ENCODE measurements at regions not wholly inside any gene's neighbourhood (a gene's known extent, or its start where the extent isn't known, plus 50 kb on each side); places are given as distances from the start of the nearest gene placed in this dataset.

GRCh38 chr4:57403591-57403990 is 293.4 kb upstream of the IGFBP7 start:
- Histone ChIP-seq H4K20me1 (ENCODE audit: insufficient read depth) (no peaks in the 10 kb centered on the region), H3K27me3 (ENCODE audit: insufficient read depth) (no peaks in the 10 kb centered on the region), H3K4me1 (ENCODE audit: control insufficient read depth in 1 of 2, insufficient read depth in 2 of 2, low read depth in 1 of 2, low read length in 1 of 2) (peaks cover 0 to 6% of the 10 kb centered on the region in 2 experiments; a peak in 2 of 4 replicates), H3K79me2 (ENCODE audit: insufficient read depth) (no peaks in the 10 kb centered on the region), H3K9ac (no peak overlapping the region), H3K4me3 (ENCODE audit: low read depth in 2 of 2, low read length in 1 of 2) (no peak overlapping the region), H3F3A (replicated peaks; ENCODE audit: insufficient read depth) (no peaks in the 10 kb centered on the region), H3K27ac (ENCODE audit: low read depth in 2 of 2, low read length in 1 of 2) (no peak overlapping the region), H3K36me3 (replicated peaks in 1 of 2; ENCODE audit: control insufficient read depth in 1 of 2, insufficient read depth in 2 of 2, low read length in 1 of 2) (no peaks in the 10 kb centered on the region), H3K9me2 (no peaks in the 10 kb centered on the region), H3K9me3 (no peaks in the 10 kb centered on the region), H3K4me2 (no peak overlapping the region), H2AFZ (ENCODE audit: low read depth) (no peak overlapping the region)
- DNase-seq = no peak
- no peak for TF ChIP-seq EZH2phosphoT487 (IDR thresholded peaks at IDR 0.05; ENCODE audit: borderline replicate concordance, low read depth)
- TF ChIP-seq ZBTB33 (IDR thresholded peaks at IDR 0.05; ENCODE audit: borderline replicate concordance, low read depth) = no peak
- no peak for TF ChIP-seq REST (IDR thresholded peaks at IDR 0.05; ENCODE audit: low read depth, low read length)
- TF ChIP-seq RXRA (IDR thresholded peaks at IDR 0.05; ENCODE audit: borderline replicate concordance, low read depth) = no peak
- no peak for TF ChIP-seq TAF1 (IDR thresholded peaks at IDR 0.05; ENCODE audit: borderline replicate concordance, low read depth, low read length)
- no peak for TF ChIP-seq ELF1 (IDR thresholded peaks at IDR 0.05)
- POLR2A ChIA-PET = no interaction called here
- CTCF ChIA-PET = interaction anchor here (0.8 to 5.6 kb wide), 4 partner anchors 10 to 240 kb away, joined by 3 to 35 read pairs (median 11); no protein-coding TSS in a partner anchor
- WGBS (ENCODE audit: low lambda C conversion rate) = 56% methylated on average over 2 of the region's 2 CpGs

- POLR2A ChIA-PET = no interaction called here
- no peaks in the 10 kb centered on the region for H3K9me3 ChIP-seq
- TF ChIP-seq NRF1 (IDR thresholded peaks at IDR 0.05; ENCODE audit: low read depth, low read length) = no peak
- no peak for TF ChIP-seq MAX (IDR thresholded peaks at IDR 0.05; ENCODE audit: low read depth)
- no peak for TF ChIP-seq EP300 (IDR thresholded peaks at IDR 0.05; ENCODE audit: borderline replicate concordance in 1 of 2, low read depth in 1 of 2, low read length in 1 of 2)
- TF ChIP-seq FOXM1 (IDR thresholded peaks at IDR 0.05; ENCODE audit: low read depth) = no peak
- no peak for TF ChIP-seq ELF1 (IDR thresholded peaks at IDR 0.05)
- no peak for TF ChIP-seq MXI1 (IDR thresholded peaks at IDR 0.05; ENCODE audit: low read depth, low read length)
- TF ChIP-seq YY1 (IDR thresholded peaks at IDR 0.05; ENCODE audit: low read depth) = no peak
- TF ChIP-seq PBX3 (IDR thresholded peaks at IDR 0.05) = no peak
- TF ChIP-seq GABPA (IDR thresholded peaks at IDR 0.05; ENCODE audit: low read depth) = no peak
- no peak for TF ChIP-seq TCF12 (IDR thresholded peaks at IDR 0.05)
- no peak for TF ChIP-seq MEF2A (IDR thresholded peaks at IDR 0.05; ENCODE audit: borderline replicate concordance, low read depth)
- no peak for TF ChIP-seq RFX5 (IDR thresholded peaks at IDR 0.05; ENCODE audit: low read length)
- no peak for TF ChIP-seq EZH2phosphoT487 (IDR thresholded peaks at IDR 0.05; ENCODE audit: borderline replicate concordance, low read depth)
- no peak for TF ChIP-seq FOSL2 (IDR thresholded peaks at IDR 0.05; ENCODE audit: borderline replicate concordance, low read depth)
- no peak for TF ChIP-seq GATA2 (CRISPR knock-in tag; IDR thresholded peaks at IDR 0.05)
- TF ChIP-seq CHD2 (IDR thresholded peaks at IDR 0.05; ENCODE audit: low read length, partially characterized antibody) = no peak
- no peak for TF ChIP-seq USF2 (IDR thresholded peaks at IDR 0.05; ENCODE audit: borderline replicate concordance, low read depth, low read length)
- TF ChIP-seq RAD21 (IDR thresholded peaks at IDR 0.05; ENCODE audit: low read length) = no peak
Measured at GRCh38 chr4:57401586-57401985, 291.4 kb upstream of the IGFBP7 start.

More at GRCh38 chr4:57401586-57401985, 291.4 kb upstream of the IGFBP7 start:
- no peak overlapping the region for H3K4me2 ChIP-seq
- H3K79me2 ChIP-seq (ENCODE audit: insufficient read depth) = no peaks in the 10 kb centered on the region
- no peak overlapping the region for H3K9ac ChIP-seq
- H3K4me1 ChIP-seq (ENCODE audit: control insufficient read depth in 1 of 2, insufficient read depth in 2 of 2, low read depth in 1 of 2, low read length in 1 of 2) = peaks cover 0 to 6% of the 10 kb centered on the region in 2 experiments; a peak in 2 of 4 replicates
- CTCF ChIA-PET = interaction anchor here (4.9 to 5.6 kb wide), 2 partner anchors 25 to 238 kb away, joined by 19 to 35 read pairs; no protein-coding TSS in a partner anchor
- no peaks in the 10 kb centered on the region for H3K36me3 ChIP-seq (replicated peaks in 1 of 2; ENCODE audit: control insufficient read depth in 1 of 2, insufficient read depth in 2 of 2, low read length in 1 of 2)
- H3K27me3 ChIP-seq (ENCODE audit: insufficient read depth) = no peaks in the 10 kb centered on the region
- H3K4me3 ChIP-seq (ENCODE audit: low read depth in 2 of 2, low read length in 1 of 2) = no peak overlapping the region
- no peak overlapping the region for H3K27ac ChIP-seq (ENCODE audit: low read depth in 2 of 2, low read length in 1 of 2)
- H3K9me2 ChIP-seq = no peaks in the 10 kb centered on the region
- DNase-seq = no peak
- no peaks in the 10 kb centered on the region for H3F3A ChIP-seq (replicated peaks; ENCODE audit: insufficient read depth)
- H4K20me1 ChIP-seq (ENCODE audit: insufficient read depth) = no peaks in the 10 kb centered on the region
- no peak overlapping the region for H2AFZ ChIP-seq (ENCODE audit: low read depth)
- 55% methylated on average over 4 of the region's 4 CpGs for WGBS (ENCODE audit: low lambda C conversion rate)

Data from SK-N-SH (cell line).